Liver (tissue), 7 donors: ENCODE measurements at regions not wholly inside any gene's neighbourhood (a gene's known extent, or its start where the extent isn't known, plus 50 kb on each side); places are given as distances from the start of the nearest gene placed in this dataset.

Experiments
- DNase-seq: peaks from one replicate; pipeline ENCODE4 v3.0.0-alpha.2; 2017; ENCODE audit warnings: low spot score
- H3K27ac ChIP-seq, 2 donors: one replicate each; pipeline ENCODE4 v1.7.0; 2013; ENCODE audit warnings: inconsistent platforms in 2 of 2, low read length in 2 of 2, control low read depth in 1 of 2, low read depth in 1 of 2, mild to moderate bottlenecking in 1 of 2
- H3K27me3 ChIP-seq, 4 donors: one replicate each; pipeline versions ENCODE4 v1.6.1 to v1.7.0; 2013; ENCODE audit warnings: low read length in 3 of 4, inconsistent platforms in 1 of 4, mild to moderate bottlenecking in 1 of 4, moderate library complexity in 1 of 4; ENCODE audit not compliant: control insufficient read depth in 4 of 4, insufficient read depth in 4 of 4
- H3K36me3 ChIP-seq, 4 donors: one replicate each; pipeline versions ENCODE4 v1.6.1 to v1.7.0; 2013; ENCODE audit warnings: low read length in 3 of 4, mild to moderate bottlenecking in 3 of 4, low read depth in 1 of 4, moderate library complexity in 1 of 4; ENCODE audit not compliant: control insufficient read depth in 4 of 4, insufficient read depth in 3 of 4
- H3K4me1 ChIP-seq, 4 donors: one replicate each; pipeline versions ENCODE4 v1.6.1 to v1.7.0; 2013; ENCODE audit warnings: low read length in 3 of 4, mild to moderate bottlenecking in 3 of 4, moderate library complexity in 1 of 4; ENCODE audit not compliant: control insufficient read depth in 4 of 4, insufficient read depth in 4 of 4
- H3K4me3 ChIP-seq, 3 donors: one replicate each; pipeline versions ENCODE4 v1.6.1 to v1.7.0; 2013; ENCODE audit warnings: low read length in 3 of 3, control low read depth in 1 of 3, low read depth in 1 of 3, mild to moderate bottlenecking in 1 of 3
- H3K9ac ChIP-seq, 2 donors: one replicate each; pipeline ENCODE4 v1.7.0; 2013; ENCODE audit warnings: low read length in 2 of 2, mild to moderate bottlenecking in 2 of 2, moderate library complexity in 2 of 2, control low read depth in 1 of 2, low read depth in 1 of 2
- H3K9me3 ChIP-seq, 4 donors: one replicate each; pipeline versions ENCODE4 v1.6.1 to v1.7.0; 2013; ENCODE audit warnings: low read length in 3 of 4; ENCODE audit not compliant: control insufficient read depth in 4 of 4
- FOXA1 ChIP-seq: IDR thresholded peaks from 2 replicates; pipeline ENCODE4 v1.6.1; 2016; ENCODE audit warnings: antibody characterized with exemption
- FOXA2 ChIP-seq: IDR thresholded peaks from 2 replicates; pipeline ENCODE4 v1.6.1; 2016; ENCODE audit warnings: antibody characterized with exemption
- HNF4A ChIP-seq, 2 donors: conservative IDR thresholded peaks; 2 replicates each; pipeline ENCODE4 v1.6.1; 2016; ENCODE audit warnings: antibody characterized with exemption in 2 of 2, mild to moderate bottlenecking in 2 of 2
- HNF4G ChIP-seq: IDR thresholded peaks from 2 replicates; pipeline ENCODE4 v1.6.1; 2016; ENCODE audit warnings: antibody characterized with exemption
- JUND ChIP-seq, 2 donors: IDR thresholded peaks; 2 replicates each; pipeline ENCODE4 v1.6.1; 2016; ENCODE audit warnings: antibody characterized with exemption in 2 of 2
- MAX ChIP-seq: IDR thresholded peaks from 2 replicates; pipeline ENCODE4 v1.6.1; 2016; ENCODE audit warnings: antibody characterized with exemption
- NR2F2 ChIP-seq: IDR thresholded peaks from 2 replicates; pipeline ENCODE4 v1.6.1; 2016; ENCODE audit warnings: antibody characterized with exemption
- REST ChIP-seq: IDR thresholded peaks from 2 replicates; pipeline ENCODE4 v1.6.1; 2016; ENCODE audit warnings: antibody characterized with exemption, mild to moderate bottlenecking
- RXRA ChIP-seq, 2 donors: IDR thresholded peaks; 2 replicates each; pipeline ENCODE4 v1.6.1; 2017 to 2018; ENCODE audit warnings: antibody characterized with exemption in 2 of 2, mild to moderate bottlenecking in 1 of 2
- SP1 ChIP-seq: IDR thresholded peaks from 2 replicates; pipeline ENCODE4 v1.6.1; 2018; ENCODE audit warnings: antibody characterized with exemption, mild to moderate bottlenecking
- TAF1 ChIP-seq: conservative IDR thresholded peaks from 2 replicates; pipeline ENCODE4 v1.6.1; 2016; ENCODE audit warnings: antibody characterized with exemption, mild to moderate bottlenecking
- YY1 ChIP-seq: IDR thresholded peaks from 2 replicates; pipeline ENCODE4 v1.6.1; 2016; ENCODE audit warnings: antibody characterized with exemption, mild to moderate bottlenecking
- ZBTB33 ChIP-seq: IDR thresholded peaks from 2 replicates; pipeline ENCODE4 v1.6.1; 2016; ENCODE audit warnings: antibody characterized with exemption
- WGBS: extraction: QIAGEN DNeasy Blood & Tissue Kit; methylation state at CpG from one replicate; pipeline ENCODE4 v1.1.7; 2013; 5-methylcytosine and 5-hydroxymethylcytosine counted together
- TF ChIP-seq, protein P1 (sequence below): IDR thresholded peaks from 2 replicates; pipeline ENCODE4 v1.6.1; 2016; ENCODE audit warnings: antibody characterized with exemption
- donor health status: healthy.
- donor health status: healthy.
- donor health status: healthy.
- donor health status: healthy.

GRCh38 chr3:44070841-44071546, 170.7 kb upstream of the TOPAZ1 start:
- H3K9ac ChIP-seq, result no peak overlapping the region
- peaks cover 0 to 5% (median 1%) of the 10 kb centered on the region in 4 donors for H3K27me3 ChIP-seq
- TF ChIP-seq FOXA2, result no peak
- no peak for TF ChIP-seq FOXA1
- TF ChIP-seq MAX, result no peak
- TF ChIP-seq YY1, result no peak
- no peak for TF ChIP-seq HNF4G
- TF ChIP-seq, protein P1, sequence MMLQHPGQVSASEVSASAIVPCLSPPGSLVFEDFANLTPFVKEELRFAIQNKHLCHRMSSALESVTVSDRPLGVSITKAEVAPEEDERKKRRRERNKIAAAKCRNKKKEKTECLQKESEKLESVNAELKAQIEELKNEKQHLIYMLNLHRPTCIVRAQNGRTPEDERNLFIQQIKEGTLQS, result no peak
- TF ChIP-seq SP1, result no peak
- TF ChIP-seq REST, result no peak
- TF ChIP-seq TAF1, result no peak
- TF ChIP-seq NR2F2, result no peak
- no peak for TF ChIP-seq ZBTB33
- no peak for TF ChIP-seq HNF4A (conservative IDR thresholded peaks at IDR 0.05)
- TF ChIP-seq RXRA (IDR thresholded peaks at IDR 0.05), result no peak
- no peak for TF ChIP-seq JUND (IDR thresholded peaks at IDR 0.05)
- no peaks in the 10 kb centered on the region for H3K4me1 ChIP-seq
- 95% methylated on average over 8 of the region's 8 CpGs for WGBS
- H3K36me3 ChIP-seq, result no peaks in the 10 kb centered on the region
- no peak overlapping the region for H3K4me3 ChIP-seq
- H3K9me3 ChIP-seq, result no peaks in the 10 kb centered on the region
- no peak for DNase-seq
- H3K27ac ChIP-seq, result no peak overlapping the region

GRCh38 chr3:44072601-44073540, 168.8 kb upstream of the TOPAZ1 start:
- 88% methylated on average over 11 of the region's 11 CpGs for WGBS
- DNase-seq, result no peak
- H3K4me1 ChIP-seq, result no peaks in the 10 kb centered on the region
- no peak for TF ChIP-seq NR2F2
- TF ChIP-seq TAF1, result no peak
- TF ChIP-seq HNF4A (conservative IDR thresholded peaks at IDR 0.05), result no peak
- no peak for TF ChIP-seq ZBTB33
- TF ChIP-seq, protein P1, result no peak
- no peak for TF ChIP-seq REST
- no peak for TF ChIP-seq MAX
- no peak for TF ChIP-seq FOXA2
- TF ChIP-seq RXRA (IDR thresholded peaks at IDR 0.05), result no peak

More at GRCh38 chr3:44072601-44073540, 168.8 kb upstream of the TOPAZ1 start:
- Histone ChIP-seq H3K4me3 (no peak overlapping the region), H3K27ac (no peak overlapping the region), H3K9me3 (no peaks in the 10 kb centered on the region), H3K9ac (no peak overlapping the region), H3K27me3 (peaks cover 0 to 3% (median 1%) of the 10 kb centered on the region in 4 donors), H3K36me3 (no peaks in the 10 kb centered on the region)
